SJSA1 (cell line): ENCODE measurements at regions not wholly inside any gene's neighbourhood (a gene's known extent, or its start where the extent isn't known, plus 50 kb on each side); places are given as distances from the start of the nearest gene placed in this dataset.

ENCODE experiments used
- DNase-seq, 2 experiments: peaks; one replicate each; pipeline ENCODE4 v3.0.0-alpha.2; 2015 to 2020; ENCODE audit warnings: low spot score in 2 of 2, low read depth in 1 of 2
- H3K27ac ChIP-seq: fragments of 250-450 bp; sonication (Bioruptor Pico); 2 replicates; pipeline ENCODE4 v1.5.1; 2020; ENCODE audit warnings: mild to moderate bottlenecking, moderate library complexity
- H3K27me3 ChIP-seq: fragments of 250-450 bp; sonication (Bioruptor Pico); replicated peaks from 2 replicates; pipeline ENCODE4 v1.5.1; 2020; ENCODE audit warnings: mild to moderate bottlenecking, moderate library complexity
- H3K36me3 ChIP-seq: fragments of 250-450 bp; sonication (Bioruptor Pico); 2 replicates; pipeline ENCODE4 v1.5.1; 2020; ENCODE audit warnings: mild to moderate bottlenecking
- H3K4me1 ChIP-seq: fragments of 250-450 bp; sonication (Bioruptor Pico); replicated peaks from 2 replicates; pipeline ENCODE4 v1.6.1; 2021; ENCODE audit warnings: mild to moderate bottlenecking
- H3K4me3 ChIP-seq: fragments of 250-450 bp; sonication (Bioruptor Pico); 2 replicates; pipeline ENCODE4 v1.5.1; 2020; ENCODE audit warnings: mild to moderate bottlenecking
- H3K9me3 ChIP-seq: fragments of 250-450 bp; sonication (Bioruptor Pico); replicated peaks from 2 replicates; pipeline ENCODE4 v1.5.1; 2020; ENCODE audit warnings: mild to moderate bottlenecking

DNA sequence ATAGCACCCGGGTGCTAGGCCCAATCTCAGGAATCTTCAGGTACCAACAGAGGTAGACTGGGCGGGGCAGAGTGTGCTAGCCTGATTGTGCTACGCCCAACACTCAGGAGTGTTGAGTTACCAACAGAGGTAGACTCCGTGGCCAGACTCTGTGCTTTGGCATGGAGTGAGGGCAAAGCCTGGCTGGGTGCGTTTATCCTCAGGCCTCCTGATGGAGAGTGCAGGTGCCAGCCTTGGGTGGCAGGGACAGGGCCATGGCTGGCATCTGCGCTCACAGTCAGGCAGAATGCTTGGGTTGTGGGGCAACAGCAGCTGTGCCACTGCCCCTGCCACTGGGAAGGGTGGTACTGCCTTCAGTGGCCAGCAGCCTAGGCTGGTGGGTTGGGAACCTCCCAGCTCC, 111.6 kb downstream of the NEUROD6 start:
- Histone ChIP-seq H3K27me3 (no peaks in the 10 kb centered on the region; the same call in 1 of the 2 replicates), H3K4me1 (no peaks in the 10 kb centered on the region), H3K4me3 (no peak overlapping the region), H3K36me3 (no peaks in the 10 kb centered on the region), H3K9me3 (no peaks in the 10 kb centered on the region), H3K27ac (no peak overlapping the region)
- DNase-seq = no peak

DNA sequence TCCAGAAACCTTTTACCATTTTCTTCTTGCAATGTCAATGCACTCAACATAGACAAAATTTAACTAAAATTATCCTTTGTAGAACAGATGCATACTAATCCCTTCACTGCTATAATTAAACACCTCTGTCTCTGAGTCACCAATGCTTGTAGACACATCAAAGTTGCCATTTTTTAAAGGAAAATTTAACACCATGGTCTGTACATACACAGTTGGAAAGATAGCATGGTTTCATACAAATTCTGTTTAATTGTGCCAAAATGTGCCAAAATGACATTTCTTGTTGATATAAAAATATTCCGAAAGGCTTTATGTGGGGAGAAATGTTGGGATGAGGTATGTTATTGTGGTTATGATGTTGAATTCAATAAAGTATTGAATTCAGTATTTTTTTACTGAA, 125.8 kb downstream of the NEUROD6 start:
- Histone ChIP-seq H3K9me3 (no peaks in the 10 kb centered on the region), H3K27me3 (no peaks in the 10 kb centered on the region), H3K4me1 (no peaks in the 10 kb centered on the region), H3K36me3 (no peaks in the 10 kb centered on the region), H3K27ac (no peak overlapping the region), H3K4me3 (no peak overlapping the region)
- DNase-seq = no peak

DNA sequence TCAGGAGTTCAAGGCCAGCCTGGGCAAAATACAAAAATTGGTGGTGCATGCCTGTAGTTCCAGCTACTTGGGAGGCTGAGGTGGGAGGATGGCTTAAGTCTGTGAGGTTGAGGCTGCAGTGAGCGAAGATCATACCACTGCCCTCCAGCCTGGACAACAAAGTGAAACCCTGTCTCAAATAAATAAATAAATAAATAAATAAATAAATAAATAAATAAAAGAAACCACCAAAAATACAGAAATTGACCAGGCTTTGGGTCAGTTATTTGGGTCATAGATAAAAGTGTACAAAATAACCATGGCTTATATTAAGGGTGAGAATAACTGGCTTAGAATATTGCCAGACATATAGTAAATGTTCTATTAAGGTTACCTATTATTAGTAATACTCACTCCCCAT, 129.2 kb downstream of the NEUROD6 start:
- H3K4me3 ChIP-seq = no peak overlapping the region
- DNase-seq = no peak
- no peaks in the 10 kb centered on the region for H3K36me3 ChIP-seq
- no peak overlapping the region for H3K27ac ChIP-seq
- no peaks in the 10 kb centered on the region for H3K4me1 ChIP-seq
- no peaks in the 10 kb centered on the region for H3K27me3 ChIP-seq
- H3K9me3 ChIP-seq = no peaks in the 10 kb centered on the region

DNA sequence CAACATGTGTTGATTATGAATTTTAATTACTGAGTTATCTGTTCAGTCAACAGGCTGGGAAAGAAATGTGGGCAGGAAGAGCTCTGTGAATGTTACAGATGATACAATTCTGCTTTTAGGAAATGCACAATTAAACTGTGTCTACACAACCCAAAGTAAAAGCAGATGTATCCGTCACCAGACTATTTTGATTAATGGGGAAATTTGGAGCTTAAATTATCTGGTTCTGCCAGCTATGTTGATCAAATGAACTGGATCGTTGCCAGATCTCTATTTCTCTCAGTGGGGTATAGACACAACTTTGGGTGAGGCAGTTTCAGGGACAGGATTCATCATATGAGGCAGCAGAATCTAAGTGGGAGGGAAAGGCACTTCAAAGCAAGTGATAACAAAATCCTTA, 136.5 kb downstream of the NEUROD6 start:
- H3K27me3 ChIP-seq = no peaks in the 10 kb centered on the region
- H3K27ac ChIP-seq = no peak overlapping the region
- DNase-seq = no peak

DNA sequence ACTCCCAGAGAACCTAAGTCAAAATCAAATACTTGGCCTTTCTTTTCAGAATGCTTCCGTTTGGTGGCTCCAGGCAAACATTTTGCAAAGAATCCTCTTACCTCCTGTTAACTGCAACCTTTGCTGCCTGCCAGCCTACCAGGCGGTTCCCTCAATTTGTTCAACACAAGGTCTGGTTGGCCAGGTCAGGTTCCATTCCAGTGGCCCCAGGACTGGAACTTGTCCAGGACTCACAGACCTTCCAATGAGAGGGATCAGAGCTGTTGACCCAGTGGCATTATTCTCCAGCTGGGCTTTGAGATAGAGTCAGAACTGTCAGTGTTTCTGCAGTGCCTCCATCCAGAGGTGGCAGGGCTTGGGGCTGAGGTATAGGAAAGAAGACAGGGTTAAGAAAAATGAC, 137.0 kb downstream of the NEUROD6 start:
- no peak overlapping the region for H3K4me3 ChIP-seq
- no peak for DNase-seq
- no peaks in the 10 kb centered on the region for H3K9me3 ChIP-seq
- H3K27ac ChIP-seq = no peak overlapping the region
- H3K4me1 ChIP-seq = no peaks in the 10 kb centered on the region
- H3K36me3 ChIP-seq = no peaks in the 10 kb centered on the region
- no peaks in the 10 kb centered on the region for H3K27me3 ChIP-seq

More for the DNA sequence above, 136.5 kb downstream of the NEUROD6 start:
- H3K36me3 ChIP-seq = no peaks in the 10 kb centered on the region
- H3K4me3 ChIP-seq = no peak overlapping the region
- H3K4me1 ChIP-seq = no peaks in the 10 kb centered on the region
- no peaks in the 10 kb centered on the region for H3K9me3 ChIP-seq

DNA sequence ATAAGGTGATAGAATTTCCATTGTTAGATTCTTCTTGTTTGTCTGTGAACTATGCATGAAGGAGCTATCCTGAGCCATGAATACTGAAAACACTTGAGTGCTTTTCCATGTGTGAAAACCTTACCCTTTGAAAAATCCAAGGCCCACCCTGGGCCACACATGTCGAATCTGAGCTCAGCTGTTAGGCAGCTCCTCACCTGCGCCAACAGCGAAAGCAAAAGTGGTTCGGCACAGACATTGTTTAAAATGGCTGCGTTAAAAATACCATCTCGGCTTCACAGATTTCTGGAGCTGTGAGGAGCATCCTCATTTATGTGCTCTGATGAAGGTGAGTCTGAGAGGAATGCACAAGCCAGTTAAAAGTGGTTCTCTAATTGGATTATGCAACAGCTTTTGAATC, 137.7 kb downstream of the NEUROD6 start:
- Histone ChIP-seq H3K9me3 (no peaks in the 10 kb centered on the region), H3K27ac (no peak overlapping the region), H3K4me1 (no peaks in the 10 kb centered on the region), H3K27me3 (no peaks in the 10 kb centered on the region), H3K36me3 (no peaks in the 10 kb centered on the region), H3K4me3 (no peak overlapping the region)
- no peak for DNase-seq

DNA sequence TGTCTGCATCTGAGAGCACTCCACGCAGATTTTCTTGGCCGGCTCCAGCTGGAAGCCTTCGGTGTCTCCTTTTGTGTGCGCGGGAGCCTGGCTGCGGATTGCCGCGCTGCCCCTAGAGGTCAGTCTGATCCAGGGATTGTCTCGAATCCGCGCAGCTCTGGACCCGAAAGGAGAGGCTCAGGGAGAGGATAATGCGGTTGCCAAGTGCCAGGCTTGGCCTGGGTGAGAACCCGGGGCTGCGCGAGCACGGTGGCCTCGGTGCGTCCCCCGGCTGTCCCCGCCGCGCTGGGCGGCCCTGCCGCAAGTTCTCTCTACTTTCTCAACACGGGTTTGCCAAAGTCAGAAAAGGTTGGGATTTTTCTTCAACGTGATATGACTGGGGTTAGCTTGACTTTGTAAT, 140.9 kb downstream of the ADCYAP1R1 start:
- DNase-seq = peak; percentile 23 to 59
- H3K27ac ChIP-seq = no peak overlapping the region
- H3K4me1 ChIP-seq = no peaks in the 10 kb centered on the region; the same call in 1 of the 2 replicates
- no peaks in the 10 kb centered on the region for H3K36me3 ChIP-seq
- peaks cover 16% of the 10 kb centered on the region; the same call in 1 of the 2 replicates for H3K27me3 ChIP-seq
- H3K4me3 ChIP-seq = no peak overlapping the region
- no peaks in the 10 kb centered on the region for H3K9me3 ChIP-seq

DNA sequence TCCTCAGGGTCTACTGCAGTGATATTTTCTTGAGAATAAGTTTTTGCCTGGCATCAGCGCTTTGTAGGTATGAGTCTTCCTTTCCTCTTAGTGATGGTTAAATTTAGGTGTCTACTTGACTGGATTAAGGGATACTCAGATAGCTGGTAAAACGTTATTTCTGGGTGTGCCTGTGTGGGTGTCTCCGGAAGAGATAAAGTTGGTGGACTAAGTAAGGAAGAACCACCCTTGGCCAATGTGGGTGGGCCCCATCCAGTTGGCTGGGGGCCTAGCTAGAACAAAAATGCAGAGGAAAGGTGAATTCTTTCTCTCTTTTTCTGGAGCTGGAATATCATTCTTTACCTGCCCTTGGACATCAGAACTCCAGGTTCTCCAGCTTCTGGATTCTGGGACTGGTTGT, 138.8 kb downstream of the ADCYAP1R1 start:
- no peaks in the 10 kb centered on the region for H3K36me3 ChIP-seq
- H3K4me1 ChIP-seq = no peaks in the 10 kb centered on the region; the same call in 1 of the 2 replicates
- no peak for DNase-seq
- H3K27me3 ChIP-seq = peaks cover 16% of the 10 kb centered on the region; the same call in 1 of the 2 replicates
- H3K27ac ChIP-seq = no peak overlapping the region
- H3K4me3 ChIP-seq = no peak overlapping the region
- no peaks in the 10 kb centered on the region for H3K9me3 ChIP-seq

DNA sequence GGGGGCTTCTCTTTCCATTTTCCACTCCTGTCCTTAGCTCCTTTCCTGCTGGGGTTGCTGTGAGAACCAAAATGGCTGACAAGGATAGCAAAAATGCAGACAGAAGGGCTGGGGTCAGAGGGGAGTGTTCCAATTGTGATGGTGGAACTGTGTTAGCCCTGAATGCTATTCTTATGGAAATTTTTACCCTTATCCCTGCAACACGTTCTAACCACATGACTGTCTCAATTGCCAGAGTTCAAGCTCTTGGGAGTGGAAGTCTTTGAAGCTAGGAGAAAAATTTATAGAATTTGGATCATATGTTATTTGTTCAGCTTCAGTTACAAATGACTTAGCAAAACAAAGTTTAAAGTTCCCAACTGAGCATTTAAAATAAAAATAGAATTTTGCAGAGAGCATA, 134.1 kb downstream of the ADCYAP1R1 start:
- Histone ChIP-seq H3K4me3 (no peak overlapping the region), H3K27me3 (peaks cover 4% of the 10 kb centered on the region), H3K4me1 (no peaks in the 10 kb centered on the region), H3K36me3 (no peaks in the 10 kb centered on the region), H3K27ac (no peak overlapping the region), H3K9me3 (no peaks in the 10 kb centered on the region)
- DNase-seq = no peak

DNA sequence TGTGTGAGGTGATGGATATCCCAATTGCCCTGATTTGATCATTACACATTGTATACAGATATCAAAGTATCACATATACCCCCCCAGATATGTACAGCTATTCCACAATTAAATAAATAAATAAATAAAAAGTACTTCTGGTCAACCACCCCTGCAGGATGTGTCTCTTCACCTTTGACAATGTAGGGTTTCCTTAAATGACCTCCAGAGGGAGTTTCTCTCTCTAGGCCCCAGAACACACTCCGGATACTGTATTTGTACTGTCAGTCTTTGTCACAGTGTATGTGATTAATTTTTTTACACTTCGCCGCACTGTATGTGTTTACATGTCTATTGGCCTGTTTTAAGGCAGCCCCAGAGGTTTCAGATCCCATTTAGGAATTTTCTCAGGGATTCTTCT, 123.6 kb downstream of the ADCYAP1R1 start:
- no peaks in the 10 kb centered on the region for H3K9me3 ChIP-seq
- no peak for DNase-seq
- H3K4me3 ChIP-seq = no peak overlapping the region
- H3K27ac ChIP-seq = no peak overlapping the region
- no peaks in the 10 kb centered on the region for H3K4me1 ChIP-seq
- no peaks in the 10 kb centered on the region for H3K36me3 ChIP-seq
- H3K27me3 ChIP-seq = peaks cover 3% of the 10 kb centered on the region; the same call in 1 of the 2 replicates

DNA sequence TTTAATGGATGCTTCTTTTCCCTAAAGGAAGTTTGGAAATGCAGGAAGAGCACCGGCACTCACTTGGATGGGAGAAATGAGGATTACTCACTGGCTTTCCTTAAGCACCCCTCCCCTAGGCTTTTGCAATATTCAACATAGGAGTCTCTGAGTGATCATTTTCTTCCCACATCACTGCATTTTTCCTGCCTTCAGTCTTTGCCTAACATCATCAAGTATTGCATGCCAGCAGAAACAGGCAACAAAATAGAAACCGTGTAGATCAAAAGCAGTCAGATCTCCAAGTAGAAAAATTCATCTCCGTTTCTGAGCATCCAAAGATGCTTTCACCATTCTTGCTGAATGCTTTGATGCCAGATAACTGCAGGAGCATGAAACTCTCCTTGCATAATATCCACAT, 119.9 kb downstream of the ADCYAP1R1 start:
- H3K4me3 ChIP-seq = no peak overlapping the region
- H3K4me1 ChIP-seq = no peaks in the 10 kb centered on the region
- DNase-seq = no peak
- no peaks in the 10 kb centered on the region for H3K9me3 ChIP-seq
- H3K27ac ChIP-seq = no peak overlapping the region
- no peaks in the 10 kb centered on the region for H3K36me3 ChIP-seq
- peaks cover 3% of the 10 kb centered on the region; the same call in 1 of the 2 replicates for H3K27me3 ChIP-seq

DNA sequence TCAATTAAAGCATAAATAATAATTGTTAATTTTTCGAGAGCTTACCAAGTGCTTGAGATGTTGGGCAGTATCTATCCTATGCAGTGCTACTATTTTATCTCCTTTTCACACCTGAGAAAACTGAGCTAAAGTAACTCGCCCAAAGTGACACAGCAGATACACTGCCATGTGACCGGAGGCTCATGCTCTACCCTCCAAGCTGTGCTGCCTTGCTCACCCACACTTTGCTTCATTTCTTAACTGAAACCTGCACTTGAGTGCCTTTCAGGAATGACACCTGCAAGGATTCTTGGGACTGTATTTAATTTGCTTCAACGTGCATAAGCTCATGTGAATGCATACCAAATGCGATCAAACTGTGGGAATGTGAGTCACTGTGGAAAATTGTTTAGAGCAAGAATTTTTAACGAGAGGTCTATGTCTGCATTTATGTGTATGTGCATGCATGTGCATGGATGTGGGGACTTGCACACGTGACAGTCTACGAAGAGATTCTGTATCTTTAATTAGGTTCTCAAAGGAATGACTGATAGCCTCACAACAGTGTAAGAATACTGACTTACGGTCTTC, 119.2 kb downstream of the ADCYAP1R1 start:
- Histone ChIP-seq H3K36me3 (no peaks in the 10 kb centered on the region), H3K9me3 (no peaks in the 10 kb centered on the region), H3K27ac (no peak overlapping the region), H3K27me3 (peaks cover 3% of the 10 kb centered on the region; the same call in 1 of the 2 replicates), H3K4me3 (no peak overlapping the region), H3K4me1 (no peaks in the 10 kb centered on the region)
- DNase-seq = no peak
